ENCODE measurements at regions not wholly inside any gene's neighbourhood (a gene's known extent, or its start where the extent isn't known, plus 50 kb on each side); places are given as distances from the start of the nearest gene placed in this dataset.

GRCh38 chr5:155416765-155417164, 403.2 kb downstream of the KIF4B start:
- no peak overlapping the region for H3K4me2 ChIP-seq
- no peaks in the 10 kb centered on the region for H3K9me3 ChIP-seq (ENCODE audit: insufficient read depth, low read depth)
- TF ChIP-seq CTCF (conservative IDR thresholded peaks at IDR 0.05) (no peak), EZH2 (IDR thresholded peaks at IDR 0.05; ENCODE audit: low read depth) (no peak)
- H2AFZ ChIP-seq, result no peak overlapping the region
- no peaks in the 10 kb centered on the region for H3K27me3 ChIP-seq (ENCODE audit: insufficient read depth, low read depth)
- no peaks in the 10 kb centered on the region for H4K20me1 ChIP-seq (ENCODE audit: insufficient read depth)
- BruUV-seq (replicated peaks), result no TSS peak
- no peaks in the 10 kb centered on the region for H3K36me3 ChIP-seq (ENCODE audit: low read depth)
- DNase-seq, result no peak
- H3F3A ChIP-seq (ENCODE audit: insufficient read depth, low read depth), result no peaks in the 10 kb centered on the region
- no peak overlapping the region for H3K27ac ChIP-seq
- intact Hi-C loops (cut with micrococcal nuclease; ENCODE audit: unreplicated experiment), result no loop called here
- H3K79me2 ChIP-seq (ENCODE audit: low read depth), result no peaks in the 10 kb centered on the region
- no peak overlapping the region for H3K4me3 ChIP-seq
- ChIA-PET POLR2A (ENCODE audit: unreplicated experiment) (no interaction called here), CTCF (no interaction called here)
- no peaks in the 10 kb centered on the region for H3K9me2 ChIP-seq (ENCODE audit: insufficient read depth)
- no peaks in the 10 kb centered on the region for H3K4me1 ChIP-seq (replicated peaks; ENCODE audit: insufficient read depth)

- Histone ChIP-seq H3K4me1 (replicated peaks; ENCODE audit: insufficient read depth) (no peaks in the 10 kb centered on the region), H3F3A (ENCODE audit: insufficient read depth, low read depth) (no peaks in the 10 kb centered on the region), H3K27me3 (ENCODE audit: insufficient read depth, low read depth) (no peaks in the 10 kb centered on the region), H2AFZ (no peak overlapping the region), H3K4me2 (no peak overlapping the region), H3K9me2 (ENCODE audit: insufficient read depth) (no peaks in the 10 kb centered on the region), H3K79me2 (ENCODE audit: low read depth) (no peaks in the 10 kb centered on the region), H3K36me3 (ENCODE audit: low read depth) (no peaks in the 10 kb centered on the region), H4K20me1 (ENCODE audit: insufficient read depth) (no peaks in the 10 kb centered on the region), H3K4me3 (no peak overlapping the region), H3K9me3 (ENCODE audit: insufficient read depth, low read depth) (no peaks in the 10 kb centered on the region), H3K27ac (no peak overlapping the region)
- POLR2A ChIA-PET (ENCODE audit: unreplicated experiment), result no interaction called here
- DNase-seq, result no peak
- intact Hi-C loops (cut with micrococcal nuclease; ENCODE audit: unreplicated experiment), result no loop called here
- CTCF ChIA-PET, result no interaction called here
- no peak for TF ChIP-seq CTCF (conservative IDR thresholded peaks at IDR 0.05)
- TF ChIP-seq EZH2 (IDR thresholded peaks at IDR 0.05; ENCODE audit: low read depth), result no peak
- no TSS peak for BruUV-seq (replicated peaks)
Observed at GRCh38 chr5:155418960-155419579, 405.5 kb downstream of the KIF4B start.

- Histone ChIP-seq H3K27me3 (ENCODE audit: insufficient read depth, low read depth) (no peaks in the 10 kb centered on the region), H4K20me1 (ENCODE audit: insufficient read depth) (no peaks in the 10 kb centered on the region), H3F3A (ENCODE audit: insufficient read depth, low read depth) (no peaks in the 10 kb centered on the region), H3K27ac (no peak overlapping the region), H3K4me1 (replicated peaks; ENCODE audit: insufficient read depth) (no peaks in the 10 kb centered on the region), H3K36me3 (ENCODE audit: low read depth) (no peaks in the 10 kb centered on the region), H3K9me3 (ENCODE audit: insufficient read depth, low read depth) (no peaks in the 10 kb centered on the region), H3K79me2 (ENCODE audit: low read depth) (no peaks in the 10 kb centered on the region), H3K4me2 (no peak overlapping the region), H2AFZ (no peak overlapping the region), H3K9me2 (ENCODE audit: insufficient read depth) (no peaks in the 10 kb centered on the region), H3K4me3 (no peak overlapping the region)
- TF ChIP-seq CTCF (conservative IDR thresholded peaks at IDR 0.05) (no peak), EZH2 (IDR thresholded peaks at IDR 0.05; ENCODE audit: low read depth) (no peak)
- CTCF ChIA-PET, result no interaction called here
- no TSS peak for BruUV-seq (replicated peaks)
- POLR2A ChIA-PET (ENCODE audit: unreplicated experiment), result no interaction called here
- no peak for DNase-seq
- intact Hi-C loops (cut with micrococcal nuclease; ENCODE audit: unreplicated experiment), result no loop called here
Observed at GRCh38 chr5:155430192-155430591, 416.6 kb downstream of the KIF4B start.

Data from PC-9 (cell line).